GM23338 (cell line): ENCODE measurements at regions not wholly inside any gene's neighbourhood (a gene's known extent, or its start where the extent isn't known, plus 50 kb on each side); places are given as distances from the start of the nearest gene placed in this dataset.

Source experiments
- ATAC-seq: fragments of 200-7000 bp; cut with Tn5 transposase; 3 replicates; pipeline ENCODE4 v1.9.1; 2020
- DNase-seq: peaks from one replicate; pipeline ENCODE4 v3.0.0-alpha.2; 2015; ENCODE audit warnings: low spot score
- H2AFZ ChIP-seq: fragments of 200-600 bp; sonication (generic); 2 replicates; pipeline ENCODE4 v1.8.0; 2016; ENCODE audit warnings: antibody characterized with exemption, mild to moderate bottlenecking, moderate library complexity
- H3F3A ChIP-seq: fragments of 200-600 bp; sonication (generic); replicated peaks from 2 replicates; pipeline ENCODE4 v1.8.0; 2017; ENCODE audit warnings: antibody characterized with exemption, mixed run types, low read depth
- H3K27ac ChIP-seq: fragments of 200-600 bp; sonication (generic); 2 replicates; pipeline ENCODE4 v1.6.1; 2016; ENCODE audit warnings: low read depth
- H3K27me3 ChIP-seq: fragments of 200-600 bp; sonication (generic); 2 replicates; pipeline ENCODE4 v1.8.0; 2016; ENCODE audit warnings: mild to moderate bottlenecking, mixed run types, moderate library complexity; ENCODE audit not compliant: insufficient read depth
- H3K36me3 ChIP-seq: fragments of 200-600 bp; sonication (generic); 2 replicates; pipeline ENCODE4 v1.8.0; 2016; ENCODE audit warnings: mild to moderate bottlenecking; ENCODE audit not compliant: insufficient read depth
- H3K4me1 ChIP-seq: fragments of 200-600 bp; sonication (generic); 2 replicates; pipeline ENCODE4 v1.8.0; 2016; ENCODE audit warnings: mild to moderate bottlenecking, moderate library complexity; ENCODE audit not compliant: insufficient read depth
- H3K4me2 ChIP-seq: fragments of 200-600 bp; sonication (generic); 2 replicates; pipeline ENCODE4 v1.7.1; 2017; ENCODE audit warnings: mixed run types
- H3K4me3 ChIP-seq: fragments of 200-600 bp; sonication (generic); 2 replicates; pipeline ENCODE4 v1.6.1; 2016; ENCODE audit warnings: mixed run types
- H3K79me2 ChIP-seq: fragments of 200-600 bp; sonication (generic); replicated peaks from 2 replicates; pipeline ENCODE4 v1.8.0; 2017; ENCODE audit warnings: mild to moderate bottlenecking; ENCODE audit not compliant: insufficient read depth
- H3K9me2 ChIP-seq: fragments of 200-600 bp; sonication (generic); 2 replicates; pipeline ENCODE4 v1.8.0; 2017; ENCODE audit not compliant: insufficient read depth
- H4K20me1 ChIP-seq: fragments of 200-600 bp; sonication (generic); replicated peaks from 2 replicates; pipeline ENCODE4 v1.8.0; 2017; ENCODE audit warnings: mild to moderate bottlenecking; ENCODE audit not compliant: insufficient read depth
- H3K27ac Mint-ChIP-seq: 2 replicates; pipeline ENCODE4 v1.8.0; 2020; ENCODE audit warnings: inconsistent platforms, mild to moderate bottlenecking, moderate library complexity, mixed read lengths
- H3K27me3 Mint-ChIP-seq: 3 replicates; pipeline ENCODE4 v1.8.0; 2022; ENCODE audit warnings: low read depth, mild to moderate bottlenecking, moderate library complexity, mixed read lengths, inconsistent platforms; ENCODE audit not compliant: insufficient read depth, poor library complexity
- H3K36me3 Mint-ChIP-seq: 3 replicates; pipeline ENCODE4 v1.8.0; 2021; ENCODE audit warnings: low read depth, mild to moderate bottlenecking, inconsistent platforms, moderate library complexity, mixed read lengths
- H3K4me1 Mint-ChIP-seq: 3 replicates; pipeline ENCODE4 v1.8.0; 2020; ENCODE audit warnings: mild to moderate bottlenecking, inconsistent platforms, mixed read lengths
- H3K4me3 Mint-ChIP-seq: 3 replicates; pipeline ENCODE4 v1.8.0; 2021; ENCODE audit warnings: moderate library complexity, mild to moderate bottlenecking, inconsistent platforms, mixed read lengths
- H3K9me3 Mint-ChIP-seq: 3 replicates; pipeline ENCODE4 v1.8.0; 2020; ENCODE audit warnings: moderate library complexity, mild to moderate bottlenecking, inconsistent platforms, mixed read lengths
- EZH2 ChIP-seq: fragments of 200-600 bp; sonication (generic); IDR thresholded peaks from one replicate; pipeline ENCODE4 v1.8.0; 2017; ENCODE audit warnings: antibody characterized with exemption, mild to moderate bottlenecking, low read depth; ENCODE audit not compliant: unreplicated experiment
- EZH2phosphoT487 ChIP-seq: fragments of 200-600 bp; sonication (generic); IDR thresholded peaks from one replicate; pipeline ENCODE4 v1.8.1; 2018; ENCODE audit warnings: antibody characterized with exemption; ENCODE audit not compliant: unreplicated experiment
- JUNB ChIP-seq: IDR thresholded peaks from one replicate; pipeline ENCODE4 v1.6.1; 2016; ENCODE audit warnings: antibody characterized with exemption; ENCODE audit not compliant: unreplicated experiment
- NANOG ChIP-seq: IDR thresholded peaks from 2 replicates; pipeline ENCODE4 v1.6.1; 2016; ENCODE audit warnings: antibody characterized with exemption, borderline replicate concordance
- POLR2AphosphoS5 ChIP-seq: IDR thresholded peaks from 2 replicates; pipeline ENCODE4 v1.6.1; 2016; ENCODE audit warnings: antibody characterized with exemption, low read depth
- STAT1 ChIP-seq: IDR thresholded peaks from one replicate; pipeline ENCODE4 v1.6.1; 2016; ENCODE audit warnings: antibody characterized with exemption; ENCODE audit not compliant: unreplicated experiment
- ZNF114 ChIP-seq: fragments of 250-450 bp; sonication (Bioruptor Pico); IDR thresholded peaks from 2 replicates; pipeline ENCODE4 v1.5.0; 2020; ENCODE audit warnings: mild to moderate bottlenecking, moderate library complexity
- ZNF331 ChIP-seq: fragments of 250-450 bp; sonication (Bioruptor Pico); IDR thresholded peaks from 2 replicates; pipeline ENCODE4 v1.5.0; 2020; ENCODE audit warnings: low read depth, mild to moderate bottlenecking, moderate library complexity
- TF ChIP-seq, protein P1 (sequence below), 2 experiments: fragments of 200-600 bp in 1 of 2; sonication (generic) in 1 of 2; conservative IDR thresholded peaks; 2 replicates each; pipeline versions ENCODE4 v1.5.1 to v1.6.1; 2016 to 2017; ENCODE audit warnings: antibody characterized with exemption in 2 of 2, low read depth in 2 of 2, mild to moderate bottlenecking in 2 of 2, moderate library complexity in 1 of 2
- TF ChIP-seq, protein P2 (sequence below): fragments of 250-450 bp; sonication (Bioruptor Pico); IDR thresholded peaks from 2 replicates; pipeline ENCODE4 v1.5.0; 2020; ENCODE audit warnings: mild to moderate bottlenecking, moderate library complexity

DNA sequence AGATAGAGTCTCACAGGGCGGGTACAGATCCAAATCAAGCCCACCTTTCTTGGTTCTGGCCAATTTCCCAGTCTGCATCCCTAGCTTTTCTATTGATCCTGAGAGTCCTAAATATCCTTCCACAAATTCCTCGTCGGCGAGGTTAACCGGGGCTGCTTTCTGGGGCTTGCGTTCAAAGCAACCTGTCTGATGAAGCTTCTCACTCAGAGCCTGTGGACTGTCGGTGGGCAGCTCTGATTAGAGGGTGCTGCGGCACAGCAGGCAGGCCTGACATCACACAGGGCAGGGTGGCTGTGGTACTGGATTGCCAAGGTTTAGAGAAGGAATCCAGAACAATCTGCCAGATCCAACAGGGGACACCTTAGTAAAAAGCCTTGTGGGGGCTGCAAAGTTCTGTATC lies 338.0 kb upstream of the ZMIZ1 start (continued):
- TF ChIP-seq, protein P1, sequence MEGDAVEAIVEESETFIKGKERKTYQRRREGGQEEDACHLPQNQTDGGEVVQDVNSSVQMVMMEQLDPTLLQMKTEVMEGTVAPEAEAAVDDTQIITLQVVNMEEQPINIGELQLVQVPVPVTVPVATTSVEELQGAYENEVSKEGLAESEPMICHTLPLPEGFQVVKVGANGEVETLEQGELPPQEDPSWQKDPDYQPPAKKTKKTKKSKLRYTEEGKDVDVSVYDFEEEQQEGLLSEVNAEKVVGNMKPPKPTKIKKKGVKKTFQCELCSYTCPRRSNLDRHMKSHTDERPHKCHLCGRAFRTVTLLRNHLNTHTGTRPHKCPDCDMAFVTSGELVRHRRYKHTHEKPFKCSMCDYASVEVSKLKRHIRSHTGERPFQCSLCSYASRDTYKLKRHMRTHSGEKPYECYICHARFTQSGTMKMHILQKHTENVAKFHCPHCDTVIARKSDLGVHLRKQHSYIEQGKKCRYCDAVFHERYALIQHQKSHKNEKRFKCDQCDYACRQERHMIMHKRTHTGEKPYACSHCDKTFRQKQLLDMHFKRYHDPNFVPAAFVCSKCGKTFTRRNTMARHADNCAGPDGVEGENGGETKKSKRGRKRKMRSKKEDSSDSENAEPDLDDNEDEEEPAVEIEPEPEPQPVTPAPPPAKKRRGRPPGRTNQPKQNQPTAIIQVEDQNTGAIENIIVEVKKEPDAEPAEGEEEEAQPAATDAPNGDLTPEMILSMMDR (conservative IDR thresholded peaks at IDR 0.05; ENCODE audit: low read depth in 2 of 2) = no peak
- TF ChIP-seq NANOG = no peak

DNA sequence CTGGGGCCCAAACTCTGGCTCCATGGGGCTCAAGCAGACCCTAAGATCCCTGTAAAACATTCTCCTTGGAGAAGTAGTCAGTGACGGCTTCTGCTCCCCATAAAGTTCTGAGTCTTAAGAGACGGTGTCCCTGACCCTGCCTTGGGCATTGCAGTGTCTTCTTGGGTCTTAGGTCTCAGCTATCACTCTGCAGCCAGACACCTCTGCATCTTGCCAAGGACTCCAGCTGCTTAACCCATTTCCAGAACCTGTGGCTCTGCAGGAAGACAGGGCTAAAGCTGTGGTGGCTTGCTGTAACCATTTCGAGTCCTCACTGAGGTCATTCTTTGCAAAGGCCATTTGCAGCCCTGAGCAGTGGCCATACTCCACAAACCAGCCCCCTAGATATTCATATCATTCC lies 337.1 kb upstream of the ZMIZ1 start:
- TF ChIP-seq JUNB = no peak
- no peak for TF ChIP-seq POLR2AphosphoS5
- TF ChIP-seq, protein P2, sequence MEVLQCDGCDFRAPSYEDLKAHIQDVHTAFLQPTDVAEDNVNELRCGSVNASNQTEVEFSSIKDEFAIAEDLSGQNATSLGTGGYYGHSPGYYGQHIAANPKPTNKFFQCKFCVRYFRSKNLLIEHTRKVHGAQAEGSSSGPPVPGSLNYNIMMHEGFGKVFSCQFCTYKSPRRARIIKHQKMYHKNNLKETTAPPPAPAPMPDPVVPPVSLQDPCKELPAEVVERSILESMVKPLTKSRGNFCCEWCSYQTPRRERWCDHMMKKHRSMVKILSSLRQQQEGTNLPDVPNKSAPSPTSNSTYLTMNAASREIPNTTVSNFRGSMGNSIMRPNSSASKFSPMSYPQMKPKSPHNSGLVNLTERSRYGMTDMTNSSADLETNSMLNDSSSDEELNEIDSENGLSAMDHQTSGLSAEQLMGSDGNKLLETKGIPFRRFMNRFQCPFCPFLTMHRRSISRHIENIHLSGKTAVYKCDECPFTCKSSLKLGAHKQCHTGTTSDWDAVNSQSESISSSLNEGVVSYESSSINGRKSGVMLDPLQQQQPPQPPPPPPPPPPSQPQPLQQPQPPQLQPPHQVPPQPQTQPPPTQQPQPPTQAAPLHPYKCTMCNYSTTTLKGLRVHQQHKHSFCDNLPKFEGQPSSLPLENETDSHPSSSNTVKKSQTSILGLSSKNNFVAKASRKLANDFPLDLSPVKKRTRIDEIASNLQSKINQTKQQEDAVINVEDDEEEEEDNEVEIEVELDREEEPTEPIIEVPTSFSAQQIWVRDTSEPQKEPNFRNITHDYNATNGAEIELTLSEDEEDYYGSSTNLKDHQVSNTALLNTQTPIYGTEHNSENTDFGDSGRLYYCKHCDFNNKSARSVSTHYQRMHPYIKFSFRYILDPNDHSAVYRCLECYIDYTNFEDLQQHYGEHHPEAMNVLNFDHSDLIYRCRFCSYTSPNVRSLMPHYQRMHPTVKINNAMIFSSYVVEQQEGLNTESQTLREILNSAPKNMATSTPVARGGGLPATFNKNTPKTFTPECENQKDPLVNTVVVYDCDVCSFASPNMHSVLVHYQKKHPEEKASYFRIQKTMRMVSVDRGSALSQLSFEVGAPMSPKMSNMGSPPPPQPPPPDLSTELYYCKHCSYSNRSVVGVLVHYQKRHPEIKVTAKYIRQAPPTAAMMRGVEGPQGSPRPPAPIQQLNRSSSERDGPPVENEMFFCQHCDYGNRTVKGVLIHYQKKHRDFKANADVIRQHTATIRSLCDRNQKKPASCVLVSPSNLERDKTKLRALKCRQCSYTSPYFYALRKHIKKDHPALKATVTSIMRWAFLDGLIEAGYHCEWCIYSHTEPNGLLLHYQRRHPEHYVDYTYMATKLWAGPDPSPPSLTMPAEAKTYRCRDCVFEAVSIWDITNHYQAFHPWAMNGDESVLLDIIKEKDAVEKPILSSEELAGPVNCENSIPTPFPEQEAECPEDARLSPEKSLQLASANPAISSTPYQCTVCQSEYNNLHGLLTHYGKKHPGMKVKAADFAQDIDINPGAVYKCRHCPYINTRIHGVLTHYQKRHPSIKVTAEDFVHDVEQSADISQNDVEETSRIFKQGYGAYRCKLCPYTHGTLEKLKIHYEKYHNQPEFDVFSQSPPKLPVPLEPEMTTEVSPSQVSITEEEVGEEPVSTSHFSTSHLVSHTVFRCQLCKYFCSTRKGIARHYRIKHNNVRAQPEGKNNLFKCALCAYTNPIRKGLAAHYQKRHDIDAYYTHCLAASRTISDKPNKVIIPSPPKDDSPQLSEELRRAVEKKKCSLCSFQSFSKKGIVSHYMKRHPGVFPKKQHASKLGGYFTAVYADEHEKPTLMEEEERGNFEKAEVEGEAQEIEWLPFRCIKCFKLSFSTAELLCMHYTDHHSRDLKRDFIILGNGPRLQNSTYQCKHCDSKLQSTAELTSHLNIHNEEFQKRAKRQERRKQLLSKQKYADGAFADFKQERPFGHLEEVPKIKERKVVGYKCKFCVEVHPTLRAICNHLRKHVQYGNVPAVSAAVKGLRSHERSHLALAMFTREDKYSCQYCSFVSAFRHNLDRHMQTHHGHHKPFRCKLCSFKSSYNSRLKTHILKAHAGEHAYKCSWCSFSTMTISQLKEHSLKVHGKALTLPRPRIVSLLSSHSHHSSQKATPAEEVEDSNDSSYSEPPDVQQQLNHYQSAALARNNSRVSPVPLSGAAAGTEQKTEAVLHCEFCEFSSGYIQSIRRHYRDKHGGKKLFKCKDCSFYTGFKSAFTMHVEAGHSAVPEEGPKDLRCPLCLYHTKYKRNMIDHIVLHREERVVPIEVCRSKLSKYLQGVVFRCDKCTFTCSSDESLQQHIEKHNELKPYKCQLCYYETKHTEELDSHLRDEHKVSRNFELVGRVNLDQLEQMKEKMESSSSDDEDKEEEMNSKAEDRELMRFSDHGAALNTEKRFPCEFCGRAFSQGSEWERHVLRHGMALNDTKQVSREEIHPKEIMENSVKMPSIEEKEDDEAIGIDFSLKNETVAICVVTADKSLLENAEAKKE (CRISPR knock-in tag) = no peak
- no peak for TF ChIP-seq STAT1
- no peak for TF ChIP-seq EZH2phosphoT487
- no peak for TF ChIP-seq EZH2
- no peak for TF ChIP-seq ZNF114 (CRISPR knock-in tag)
- TF ChIP-seq ZNF331 (CRISPR knock-in tag) = no peak
- TF ChIP-seq, protein P1 (conservative IDR thresholded peaks at IDR 0.05; ENCODE audit: low read depth in 2 of 2) = no peak
- H3K36me3 ChIP-seq = no peaks in the 10 kb centered on the region
- H3K4me1 ChIP-seq = no peaks in the 10 kb centered on the region
- Mint-ChIP-seq H3K9me3 (no peaks in the 10 kb centered on the region), H3K4me3 (no peak overlapping the region), H3K27ac (no peak overlapping the region), H3K36me3 (no peaks in the 10 kb centered on the region), H3K27me3 (peaks cover 7% of the 10 kb centered on the region), H3K4me1 (no peaks in the 10 kb centered on the region)
- H3K4me2 ChIP-seq = no peak overlapping the region
- no peak overlapping the region for H2AFZ ChIP-seq
- H3F3A ChIP-seq = no peaks in the 10 kb centered on the region
- ATAC-seq (no peak), DNase-seq (no peak)
- no peaks in the 10 kb centered on the region for H3K79me2 ChIP-seq
- no peaks in the 10 kb centered on the region for H4K20me1 ChIP-seq
- H3K9me2 ChIP-seq = peaks cover 7% of the 10 kb centered on the region; the same call in 1 of the 2 replicates
- no peak overlapping the region for H3K4me3 ChIP-seq
- no peak overlapping the region for H3K27ac ChIP-seq
- no peaks in the 10 kb centered on the region for H3K27me3 ChIP-seq
